Stromal cell of bone marrow (primary cell): ENCODE measurements at regions not wholly inside any gene's neighbourhood (a gene's known extent, or its start where the extent isn't known, plus 50 kb on each side); places are given as distances from the start of the nearest gene placed in this dataset.

Source experiments
- DNase-seq: peaks from one replicate; pipeline ENCODE4 v3.0.0-alpha.2; 2012; ENCODE audit warnings: low read depth

GRCh38 chr14:38762845-38763244 is 340.2 kb downstream of the SEC23A start:
- DNase-seq: no peak

DNA sequence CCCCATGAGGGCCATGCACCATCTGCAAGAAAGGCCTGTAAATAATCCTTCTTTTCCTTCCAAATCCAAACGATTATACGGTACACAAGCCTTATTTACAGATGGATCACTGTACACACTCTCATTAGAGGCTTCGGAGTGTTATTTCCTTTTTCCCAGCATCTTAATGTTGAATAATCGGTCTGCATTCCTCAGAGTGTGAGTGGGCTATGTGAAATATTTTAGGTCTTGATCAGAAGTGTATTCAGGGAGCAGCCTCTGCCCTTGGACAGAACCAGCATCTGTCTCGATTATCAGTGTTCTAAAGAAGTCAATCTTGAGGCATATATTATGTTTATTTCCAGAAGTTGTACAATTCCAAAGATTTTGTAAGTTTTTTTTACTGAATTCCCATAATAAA is 340.6 kb downstream of the SEC23A start:
- DNase-seq: no peak

DNA sequence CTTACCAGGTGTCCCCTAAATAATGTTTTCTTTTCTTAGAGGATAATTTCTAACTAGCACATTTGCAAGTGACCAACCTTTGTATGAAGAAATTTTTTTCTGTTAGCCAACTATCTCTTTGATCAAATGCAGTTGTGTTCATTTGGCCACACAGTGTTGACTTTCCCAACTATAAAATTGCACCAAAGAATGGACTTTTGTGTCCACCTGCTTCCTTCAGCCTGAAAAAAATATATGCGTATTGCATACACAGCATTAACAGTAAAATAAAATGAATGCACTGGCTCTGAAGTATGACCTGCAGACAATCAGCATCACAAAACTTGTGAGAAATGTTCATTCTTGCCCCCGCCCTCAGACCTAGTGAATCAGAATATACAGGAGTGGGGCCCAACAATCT is 342.0 kb downstream of the SEC23A start:
- DNase-seq: no peak

- DNase-seq: no peak
These were observed 344.4 kb downstream of the SEC23A start for GRCh38 chr14:38758661-38759060.

GRCh38 chr14:38755036-38755435 is 348.0 kb downstream of the SEC23A start:
- no peak for DNase-seq

DNA sequence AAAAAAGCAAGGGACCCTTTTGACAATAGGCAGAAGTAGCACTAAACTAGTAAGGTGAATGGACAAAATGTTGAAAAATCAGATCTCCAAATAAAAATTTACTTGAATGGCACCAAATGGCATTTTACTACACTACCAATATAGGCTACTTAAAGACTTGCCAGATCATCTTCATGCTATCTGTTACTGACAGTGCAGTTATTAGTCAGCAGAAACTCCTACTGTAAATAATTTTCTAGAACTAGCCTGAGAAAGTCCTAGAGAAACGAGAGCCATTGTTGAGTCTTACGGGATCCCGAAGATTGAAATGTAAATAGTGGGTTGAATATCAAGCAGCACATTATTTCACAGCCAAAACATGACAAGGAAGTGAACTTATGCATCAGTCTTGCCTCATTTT is 350.3 kb downstream of the SEC23A start:
- no peak for DNase-seq

- no peak for DNase-seq
These were observed 350.7 kb downstream of the SEC23A start for GRCh38 chr14:38752341-38752740.

GRCh38 chr14:38751459-38751858 is 351.6 kb downstream of the SEC23A start:
- DNase-seq: no peak

GRCh38 chr14:38749936-38750335 is 353.1 kb downstream of the SEC23A start:
- no peak for DNase-seq

- DNase-seq: no peak
These were observed 357.2 kb downstream of the SEC23A start for GRCh38 chr14:38745861-38746260.

GRCh38 chr14:38743966-38744584 is 359.0 kb downstream of the SEC23A start:
- no peak for DNase-seq

DNA sequence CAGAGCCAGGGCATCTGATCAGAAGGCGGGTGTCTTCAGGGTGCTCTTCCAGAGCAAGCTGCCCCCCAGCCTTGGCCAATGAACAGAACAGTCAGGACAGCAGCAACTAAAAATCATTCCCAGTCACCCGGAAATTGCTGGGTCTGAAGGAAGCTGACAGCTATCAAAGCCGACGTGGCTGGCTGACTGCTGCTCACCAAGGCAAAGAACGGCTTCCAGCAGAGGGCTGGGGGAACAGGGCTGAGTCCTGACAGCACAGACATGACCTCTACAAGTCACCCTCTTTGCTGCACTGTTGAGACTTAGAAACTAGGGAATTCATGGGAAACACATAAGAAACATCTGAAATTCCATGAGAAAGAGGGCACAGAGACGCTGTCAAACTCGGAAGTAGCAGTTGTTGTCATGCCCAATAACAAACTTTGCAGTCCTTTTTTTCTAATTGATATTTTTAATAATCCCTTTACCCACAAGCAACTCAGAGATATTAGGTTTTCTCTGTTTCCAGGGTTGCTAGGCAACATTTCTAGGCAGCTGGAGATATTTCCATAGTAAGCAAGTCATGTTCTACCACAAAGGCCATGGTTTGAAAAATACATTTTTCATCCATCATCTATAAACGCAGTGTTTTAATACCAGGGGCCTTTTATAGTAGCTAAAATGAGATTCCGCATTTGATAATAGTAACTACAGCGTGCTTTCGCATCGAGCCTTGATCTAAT is 365.2 kb downstream of the SEC23A start:
- no peak for DNase-seq

DNA sequence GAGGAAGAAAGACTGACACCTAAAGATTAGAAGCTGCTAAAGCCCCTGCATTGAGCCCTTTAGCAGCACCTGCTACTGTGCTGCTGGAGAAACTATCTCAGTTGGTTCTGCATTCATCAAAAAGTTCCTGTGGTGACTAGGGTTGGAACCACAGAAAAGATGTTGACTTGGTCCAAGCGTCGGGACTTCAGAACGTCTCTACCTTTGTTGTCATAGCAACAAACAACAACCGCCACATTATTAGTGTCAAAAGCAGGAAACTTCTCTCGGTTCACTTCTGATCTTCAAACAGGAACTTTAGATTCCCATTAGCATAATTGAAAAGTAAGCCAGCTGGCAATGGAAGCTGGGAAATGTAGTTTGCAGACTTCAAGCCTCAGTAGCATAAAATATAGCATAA is 368.0 kb downstream of the SEC23A start:
- no peak for DNase-seq

GRCh38 chr14:38731962-38732361 is 371.1 kb downstream of the SEC23A start:
- DNase-seq: no peak

DNA sequence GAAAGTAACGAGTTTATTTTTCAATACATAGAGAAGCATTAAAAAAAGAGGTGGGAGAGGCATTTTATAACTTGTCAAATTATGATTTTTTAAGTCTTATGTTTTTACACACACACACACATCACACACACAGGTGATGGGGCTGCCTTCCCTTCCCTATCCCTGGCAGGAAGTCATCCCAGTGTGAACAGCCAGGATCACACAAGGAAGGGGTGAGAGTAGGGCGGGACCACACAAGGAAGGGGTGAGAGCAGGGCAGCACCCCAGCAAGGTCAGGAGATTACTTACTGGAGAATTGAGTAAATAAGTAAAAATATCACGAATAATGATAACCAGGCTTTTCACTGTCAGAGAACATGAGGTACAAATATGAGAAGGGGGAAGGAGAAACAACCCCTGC is 372.6 kb downstream of the SEC23A start:
- DNase-seq: no peak

DNA sequence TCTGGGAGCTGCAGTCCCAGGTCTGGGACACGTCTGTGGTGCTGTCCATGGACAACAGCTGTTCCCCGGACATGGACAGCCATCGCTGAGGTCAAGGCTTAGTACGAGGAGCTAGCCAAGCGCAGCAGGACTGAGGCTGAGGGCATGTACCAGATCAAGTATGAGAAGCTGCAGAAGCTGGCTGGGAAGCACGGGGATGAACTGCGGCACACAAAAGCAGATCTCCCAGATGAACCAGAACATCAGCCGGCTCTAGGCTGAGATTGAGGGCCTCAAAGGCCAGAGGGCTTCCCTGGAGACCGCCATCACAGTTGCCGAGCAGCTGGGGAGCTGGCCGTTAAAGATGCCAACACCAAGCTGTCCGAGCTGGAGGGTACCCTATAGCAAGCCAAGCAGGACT is 375.3 kb downstream of the SEC23A start:
- DNase-seq: no peak

DNA sequence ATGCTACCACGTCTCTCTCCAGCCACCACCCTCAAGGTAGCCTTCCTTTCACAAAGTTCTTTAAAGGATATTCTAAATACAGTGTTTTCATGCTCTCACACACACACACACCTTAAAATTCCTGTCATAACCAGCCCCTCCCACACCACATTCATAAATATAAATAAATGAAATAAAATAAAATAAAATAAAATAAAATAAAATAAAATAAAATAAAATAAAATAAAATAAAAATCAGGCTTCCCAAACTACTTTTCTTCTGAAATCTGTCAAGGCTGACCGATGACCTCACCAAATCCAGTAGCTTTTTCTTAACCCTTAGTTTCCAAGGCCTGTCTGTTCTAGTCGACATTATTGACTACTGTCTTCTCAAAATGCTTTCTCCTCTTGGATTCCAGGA is 378.4 kb downstream of the SEC23A start:
- no peak for DNase-seq

- DNase-seq: no peak
These were observed 379.1 kb downstream of the SEC23A start for GRCh38 chr14:38723959-38724358.

DNA sequence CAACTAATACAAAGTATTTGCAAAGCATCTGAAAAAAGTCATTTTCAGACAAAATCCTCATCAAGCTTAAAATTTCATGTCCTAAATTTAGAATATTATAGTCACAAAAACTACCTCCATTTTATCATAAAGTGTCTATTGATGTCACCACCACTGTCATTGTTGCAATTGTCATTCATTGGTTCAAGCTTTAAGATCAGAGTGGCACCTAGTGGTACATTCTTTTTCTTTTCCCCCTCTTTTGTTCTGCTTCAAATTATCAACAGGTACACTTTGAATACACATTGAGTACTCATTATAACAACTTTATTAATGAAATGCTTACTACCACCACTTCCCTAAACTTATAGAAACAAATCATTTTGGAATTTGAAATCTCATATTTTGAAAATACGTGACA is 379.8 kb downstream of the SEC23A start:
- DNase-seq: no peak

- peak; percentile 30 for DNase-seq
These were observed 381.1 kb downstream of the SEC23A start for GRCh38 chr14:38721822-38722431.

DNA sequence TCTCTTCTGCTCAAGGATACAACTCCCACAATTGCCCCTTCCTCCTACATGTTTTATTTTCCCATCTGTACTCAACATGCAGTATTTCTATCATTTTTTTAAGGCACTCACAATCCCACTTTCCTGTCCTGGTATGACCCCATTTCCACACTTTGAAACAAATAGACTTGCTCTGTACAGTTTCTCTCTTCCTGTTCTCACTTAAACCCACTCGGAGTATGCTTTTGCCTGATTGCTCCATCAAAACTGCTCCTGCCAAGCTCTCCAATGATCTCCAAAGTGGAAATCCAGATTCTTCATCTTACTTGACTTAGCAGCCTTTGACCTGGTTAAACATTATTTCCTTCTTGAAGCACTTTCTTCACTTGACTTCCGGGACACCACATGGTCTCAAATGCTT is 384.5 kb downstream of the SEC23A start:
- no peak for DNase-seq

GRCh38 chr14:38716926-38717325 is 386.1 kb downstream of the SEC23A start:
- DNase-seq: no peak

GRCh38 chr14:38710881-38711280 is 392.2 kb downstream of the SEC23A start:
- DNase-seq: no peak

GRCh38 chr14:38710196-38710595 is 392.8 kb downstream of the SEC23A start:
- no peak for DNase-seq
